Gastrocnemius medialis (tissue), 4 donors: ENCODE measurements at regions not wholly inside any gene's neighbourhood (a gene's known extent, or its start where the extent isn't known, plus 50 kb on each side); places are given as distances from the start of the nearest gene placed in this dataset.

Source experiments
- CTCF ChIP-seq, 5 experiments: fragments of 450-650 bp in 3 of 5; fragments of 200-600 bp in 2 of 5; sonication (generic) in 2 of 5; IDR thresholded peaks in 4 of 5; conservative IDR thresholded peaks in 1 of 5; 1 replicate in 4 of 5; 2 replicates in 1 of 5; pipeline ENCODE4 v1.5.1; 2016 to 2019; ENCODE audit warnings: antibody characterized with exemption in 5 of 5, mild to moderate bottlenecking in 3 of 5, moderate library complexity in 3 of 5
- POLR2A ChIP-seq, 2 donors: fragments of 450-650 bp; IDR thresholded peaks; one replicate each; pipeline ENCODE4 v1.6.1; 2017; ENCODE audit warnings: antibody characterized with exemption in 2 of 2, mild to moderate bottlenecking in 2 of 2, moderate library complexity in 2 of 2

- TF ChIP-seq CTCF (IDR thresholded peaks at IDR 0.05 in 4 of 5, conservative IDR thresholded peaks at IDR 0.05 in 1 of 5) (no peak), POLR2A (IDR thresholded peaks at IDR 0.05) (no peak)
These were observed 666.3 kb upstream of the GRIA3 start for GRCh38 chrX:122517786-122518185.
